ENCODE measurements at regions not wholly inside any gene's neighbourhood (a gene's known extent, or its start where the extent isn't known, plus 50 kb on each side); places are given as distances from the start of the nearest gene placed in this dataset.

DNA sequence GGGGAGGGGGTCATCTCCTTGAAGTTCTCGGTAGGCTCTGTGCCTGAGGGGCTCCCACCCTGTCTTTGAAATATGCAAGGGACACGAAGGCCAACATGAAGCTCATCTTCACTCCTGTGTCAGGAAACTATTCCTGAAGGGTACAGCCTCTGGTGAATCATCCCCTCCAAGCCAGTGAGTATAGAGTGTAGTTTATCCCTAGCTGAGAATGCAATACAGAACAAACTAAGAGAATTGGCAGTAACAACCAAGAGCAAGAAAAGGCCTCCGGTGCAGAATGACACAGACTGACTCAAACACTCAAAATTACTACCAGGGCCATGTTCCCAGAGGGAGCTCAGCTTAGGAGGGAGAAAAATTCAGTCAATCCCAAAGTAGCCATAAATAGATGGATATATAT is 413.3 kb downstream of the BCL11A start:
- TF ChIP-seq, protein P1, sequence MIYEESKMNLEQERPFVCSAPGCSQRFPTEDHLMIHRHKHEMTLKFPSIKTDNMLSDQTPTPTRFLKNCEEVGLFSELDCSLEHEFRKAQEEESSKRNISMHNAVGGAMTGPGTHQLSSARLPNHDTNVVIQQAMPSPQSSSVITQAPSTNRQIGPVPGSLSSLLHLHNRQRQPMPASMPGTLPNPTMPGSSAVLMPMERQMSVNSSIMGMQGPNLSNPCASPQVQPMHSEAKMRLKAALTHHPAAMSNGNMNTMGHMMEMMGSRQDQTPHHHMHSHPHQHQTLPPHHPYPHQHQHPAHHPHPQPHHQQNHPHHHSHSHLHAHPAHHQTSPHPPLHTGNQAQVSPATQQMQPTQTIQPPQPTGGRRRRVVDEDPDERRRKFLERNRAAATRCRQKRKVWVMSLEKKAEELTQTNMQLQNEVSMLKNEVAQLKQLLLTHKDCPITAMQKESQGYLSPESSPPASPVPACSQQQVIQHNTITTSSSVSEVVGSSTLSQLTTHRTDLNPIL (CRISPR knock-in tag; IDR thresholded peaks at IDR 0.05; ENCODE audit: low read depth): no peak
- TF ChIP-seq, protein P2, sequence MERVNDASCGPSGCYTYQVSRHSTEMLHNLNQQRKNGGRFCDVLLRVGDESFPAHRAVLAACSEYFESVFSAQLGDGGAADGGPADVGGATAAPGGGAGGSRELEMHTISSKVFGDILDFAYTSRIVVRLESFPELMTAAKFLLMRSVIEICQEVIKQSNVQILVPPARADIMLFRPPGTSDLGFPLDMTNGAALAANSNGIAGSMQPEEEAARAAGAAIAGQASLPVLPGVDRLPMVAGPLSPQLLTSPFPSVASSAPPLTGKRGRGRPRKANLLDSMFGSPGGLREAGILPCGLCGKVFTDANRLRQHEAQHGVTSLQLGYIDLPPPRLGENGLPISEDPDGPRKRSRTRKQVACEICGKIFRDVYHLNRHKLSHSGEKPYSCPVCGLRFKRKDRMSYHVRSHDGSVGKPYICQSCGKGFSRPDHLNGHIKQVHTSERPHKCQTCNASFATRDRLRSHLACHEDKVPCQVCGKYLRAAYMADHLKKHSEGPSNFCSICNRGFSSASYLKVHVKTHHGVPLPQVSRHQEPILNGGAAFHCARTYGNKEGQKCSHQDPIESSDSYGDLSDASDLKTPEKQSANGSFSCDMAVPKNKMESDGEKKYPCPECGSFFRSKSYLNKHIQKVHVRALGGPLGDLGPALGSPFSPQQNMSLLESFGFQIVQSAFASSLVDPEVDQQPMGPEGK (CRISPR knock-in tag; IDR thresholded peaks at IDR 0.05; ENCODE audit: borderline replicate concordance): no peak
- TF ChIP-seq GLIS3 (CRISPR knock-in tag; IDR thresholded peaks at IDR 0.05) (no peak), SNAI2 (CRISPR knock-in tag; IDR thresholded peaks at IDR 0.05) (no peak), TOX (CRISPR knock-in tag; IDR thresholded peaks at IDR 0.05; ENCODE audit: borderline replicate concordance) (no peak), ZNF8 (CRISPR knock-in tag; IDR thresholded peaks at IDR 0.05) (no peak), TCF4 (CRISPR knock-in tag; IDR thresholded peaks at IDR 0.05; ENCODE audit: borderline replicate concordance) (no peak), RARB (CRISPR knock-in tag; IDR thresholded peaks at IDR 0.05) (no peak), ARNTL (CRISPR knock-in tag; IDR thresholded peaks at IDR 0.05; ENCODE audit: borderline replicate concordance, low read depth) (no peak)
- TF ChIP-seq, protein P3, sequence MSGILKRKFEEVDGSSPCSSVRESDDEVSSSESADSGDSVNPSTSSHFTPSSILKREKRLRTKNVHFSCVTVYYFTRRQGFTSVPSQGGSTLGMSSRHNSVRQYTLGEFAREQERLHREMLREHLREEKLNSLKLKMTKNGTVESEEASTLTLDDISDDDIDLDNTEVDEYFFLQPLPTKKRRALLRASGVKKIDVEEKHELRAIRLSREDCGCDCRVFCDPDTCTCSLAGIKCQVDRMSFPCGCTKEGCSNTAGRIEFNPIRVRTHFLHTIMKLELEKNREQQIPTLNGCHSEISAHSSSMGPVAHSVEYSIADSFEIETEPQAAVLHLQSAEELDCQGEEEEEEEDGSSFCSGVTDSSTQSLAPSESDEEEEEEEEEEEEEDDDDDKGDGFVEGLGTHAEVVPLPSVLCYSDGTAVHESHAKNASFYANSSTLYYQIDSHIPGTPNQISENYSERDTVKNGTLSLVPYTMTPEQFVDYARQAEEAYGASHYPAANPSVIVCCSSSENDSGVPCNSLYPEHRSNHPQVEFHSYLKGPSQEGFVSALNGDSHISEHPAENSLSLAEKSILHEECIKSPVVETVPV (CRISPR knock-in tag; IDR thresholded peaks at IDR 0.05): no peak
